GM12878 (cell line): ENCODE measurements at regions not wholly inside any gene's neighbourhood (a gene's known extent, or its start where the extent isn't known, plus 50 kb on each side); places are given as distances from the start of the nearest gene placed in this dataset.

Source experiments
- CEBPB ChIP-seq, 2 experiments: fragments of 150-350 bp in 1 of 2; IDR thresholded peaks; 2 replicates each; pipeline ENCODE4 v1.6.1; 2012 to 2014; ENCODE audit warnings: low read depth in 2 of 2, low read length in 2 of 2, borderline replicate concordance in 1 of 2, inconsistent platforms in 1 of 2
- CHD4 ChIP-seq: fragments of 200-600 bp; sonication (generic); IDR thresholded peaks from 2 replicates; pipeline ENCODE4 v1.6.1; 2016; ENCODE audit warnings: mild to moderate bottlenecking
- KLF5 ChIP-seq: fragments of 450-650 bp; IDR thresholded peaks from 2 replicates; pipeline ENCODE4 v1.6.1; 2014; ENCODE audit warnings: mild to moderate bottlenecking; ENCODE audit not compliant: partially characterized antibody
- NFYB ChIP-seq: IDR thresholded peaks from 2 replicates; pipeline ENCODE4 v1.6.1; 2011; ENCODE audit warnings: low read depth, mild to moderate bottlenecking, low read length, improper control_type of control experiment, moderate library complexity; ENCODE audit not compliant: insufficient read depth
- ZNF274 ChIP-seq: IDR thresholded peaks from one replicate; pipeline ENCODE4 v1.8.0; 2011; ENCODE audit not compliant: insufficient read length, insufficient read depth
- TF ChIP-seq, protein P1 (sequence below), 3 experiments: IDR thresholded peaks in 2 of 3; conservative IDR thresholded peaks in 1 of 3; 2 replicates each; pipeline ENCODE4 v1.5.1; 2011; ENCODE audit warnings: low read depth in 3 of 3, low read length in 3 of 3, mild to moderate bottlenecking in 3 of 3, control low read depth in 2 of 3, moderate library complexity in 2 of 3, inconsistent platforms in 1 of 3, mixed read lengths in 1 of 3; ENCODE audit not compliant: control insufficient read depth in 2 of 3, insufficient read depth in 1 of 3; ENCODE audit errors: extremely low read depth in 1 of 3

DNA sequence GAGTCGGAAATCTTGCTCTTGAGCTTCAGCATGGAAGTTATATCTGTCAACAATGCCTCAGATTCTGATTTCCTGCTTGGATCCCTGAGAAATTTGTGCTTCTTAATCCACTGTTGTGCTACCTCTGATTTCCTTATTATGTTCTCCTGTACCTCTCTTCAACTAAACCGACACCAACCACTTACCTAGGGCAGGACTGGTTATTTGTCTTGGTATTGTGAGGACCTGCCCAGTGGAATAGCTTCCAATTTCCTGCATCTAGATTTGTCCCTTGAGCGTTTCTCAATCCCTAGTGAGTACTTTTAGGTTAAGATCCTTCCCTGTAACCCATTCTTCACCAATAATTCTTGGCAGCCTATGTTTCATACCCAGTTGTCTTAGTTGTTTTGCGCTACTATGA is 720.5 kb upstream of the ZNF385D start:
- TF ChIP-seq, protein P1, sequence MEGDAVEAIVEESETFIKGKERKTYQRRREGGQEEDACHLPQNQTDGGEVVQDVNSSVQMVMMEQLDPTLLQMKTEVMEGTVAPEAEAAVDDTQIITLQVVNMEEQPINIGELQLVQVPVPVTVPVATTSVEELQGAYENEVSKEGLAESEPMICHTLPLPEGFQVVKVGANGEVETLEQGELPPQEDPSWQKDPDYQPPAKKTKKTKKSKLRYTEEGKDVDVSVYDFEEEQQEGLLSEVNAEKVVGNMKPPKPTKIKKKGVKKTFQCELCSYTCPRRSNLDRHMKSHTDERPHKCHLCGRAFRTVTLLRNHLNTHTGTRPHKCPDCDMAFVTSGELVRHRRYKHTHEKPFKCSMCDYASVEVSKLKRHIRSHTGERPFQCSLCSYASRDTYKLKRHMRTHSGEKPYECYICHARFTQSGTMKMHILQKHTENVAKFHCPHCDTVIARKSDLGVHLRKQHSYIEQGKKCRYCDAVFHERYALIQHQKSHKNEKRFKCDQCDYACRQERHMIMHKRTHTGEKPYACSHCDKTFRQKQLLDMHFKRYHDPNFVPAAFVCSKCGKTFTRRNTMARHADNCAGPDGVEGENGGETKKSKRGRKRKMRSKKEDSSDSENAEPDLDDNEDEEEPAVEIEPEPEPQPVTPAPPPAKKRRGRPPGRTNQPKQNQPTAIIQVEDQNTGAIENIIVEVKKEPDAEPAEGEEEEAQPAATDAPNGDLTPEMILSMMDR (IDR thresholded peaks at IDR 0.05 in 2 of 3, conservative IDR thresholded peaks at IDR 0.05 in 1 of 3; ENCODE audit: control insufficient read depth in 2 of 3, extremely low read depth in 1 of 3, insufficient read depth in 1 of 3, low read depth in 3 of 3, low read length in 3 of 3), result no peak
- no peak for TF ChIP-seq NFYB
- no peak for TF ChIP-seq CHD4
- TF ChIP-seq KLF5, result no peak
- no peak for TF ChIP-seq CEBPB (IDR thresholded peaks at IDR 0.05; ENCODE audit: borderline replicate concordance in 1 of 2, low read depth in 2 of 2, low read length in 2 of 2)
- TF ChIP-seq ZNF274, result no peak
